GM21529 (cell line): ENCODE measurements at regions not wholly inside any gene's neighbourhood (a gene's known extent, or its start where the extent isn't known, plus 50 kb on each side); places are given as distances from the start of the nearest gene placed in this dataset.
"Not testable (repeated sequence)": the region's sequence is repeated elsewhere in the genome, so short reads cannot be mapped to it uniquely, and the experiment has no call there.

Experiments used
- ATAC-seq: cut with Tn5 transposase; IDR thresholded peaks from one replicate; pipeline ENCODE4 v1.9.1; 2021; ENCODE audit not compliant: unreplicated experiment

- no peak for ATAC-seq
These were observed 72.8 kb upstream of the FAN1 start for GRCh38 chr15:30830961-30831360.

- not testable (repeated sequence) for ATAC-seq
These were observed 70.3 kb upstream of the FAN1 start for GRCh38 chr15:30833379-30833778.

- not testable (repeated sequence) for ATAC-seq
These were observed 62.1 kb upstream of the FAN1 start for GRCh38 chr15:30841639-30842038.

- ATAC-seq, result peak; percentile 82
These were observed 60.8 kb upstream of the FAN1 start for GRCh38 chr15:30842798-30843472.

GRCh38 chr15:30845536-30845935 is 58.2 kb upstream of the FAN1 start:
- ATAC-seq, result not testable (repeated sequence)
